ENCODE measurements at regions not wholly inside any gene's neighbourhood (a gene's known extent, or its start where the extent isn't known, plus 50 kb on each side); places are given as distances from the start of the nearest gene placed in this dataset.

DNA sequence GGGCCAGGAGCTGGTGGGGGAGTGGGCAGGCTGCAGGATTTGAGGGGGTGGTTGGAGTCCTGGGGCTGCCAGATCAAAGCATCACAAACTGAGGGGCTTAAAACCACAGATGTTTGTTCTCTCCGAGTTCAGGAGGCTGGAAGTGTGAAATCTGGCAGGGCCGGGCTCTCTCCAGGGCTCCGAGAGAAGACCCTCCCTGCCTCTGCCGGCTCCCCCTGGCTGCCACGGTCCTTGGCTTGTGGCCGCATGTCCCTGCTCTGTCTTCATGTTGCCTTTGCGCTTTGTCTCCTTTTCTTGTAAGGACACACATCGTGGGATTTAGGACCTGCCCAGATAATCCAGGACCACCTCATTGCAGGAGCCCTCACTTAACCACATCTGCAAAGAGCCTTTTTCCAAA is 139.8 kb upstream of the GSE1 start:
- no peak for DNase-seq (ENCODE audit: low read depth in 3 of 3)

DNA sequence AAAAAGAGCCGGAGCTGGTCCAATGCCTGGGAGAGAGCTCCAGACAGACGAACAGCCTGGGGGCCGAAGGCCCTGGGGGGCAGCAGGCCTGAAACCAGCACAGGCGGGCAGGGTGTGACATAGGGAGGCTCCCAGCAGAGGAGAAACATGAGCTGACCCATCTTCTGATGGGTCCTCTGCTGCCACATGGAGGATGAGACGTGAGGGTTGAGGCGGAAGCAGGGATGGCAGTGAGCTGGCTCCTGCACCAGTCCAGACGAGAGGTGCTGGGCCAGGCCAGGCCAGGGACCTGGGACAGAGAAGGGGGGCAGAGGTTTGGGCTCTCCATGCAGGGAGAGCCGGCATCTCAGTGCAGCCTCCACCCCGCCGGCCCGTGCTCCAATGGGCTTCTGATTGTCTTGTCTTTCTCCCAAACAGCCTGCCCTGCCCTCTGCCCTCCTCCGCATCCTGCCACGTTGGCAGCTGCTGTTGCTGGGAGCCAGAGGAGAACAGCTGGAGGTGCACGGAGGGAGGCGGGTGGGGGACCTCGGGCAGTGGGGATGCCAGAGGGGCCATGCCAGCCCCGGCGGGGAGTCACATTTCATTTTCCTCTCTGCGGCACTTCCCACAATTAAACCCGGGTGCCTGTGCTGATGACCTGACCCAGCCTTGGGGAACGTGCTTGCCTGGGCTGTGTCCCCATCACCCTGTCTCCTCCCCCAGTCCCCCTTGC is 139.1 kb upstream of the GSE1 start:
- no peak for DNase-seq (ENCODE audit: low read depth in 3 of 3)

GRCh38 chr16:85474621-85475217 is 138.4 kb upstream of the GSE1 start:
- DNase-seq (ENCODE audit: low read depth in 3 of 3) = no peak

DNA sequence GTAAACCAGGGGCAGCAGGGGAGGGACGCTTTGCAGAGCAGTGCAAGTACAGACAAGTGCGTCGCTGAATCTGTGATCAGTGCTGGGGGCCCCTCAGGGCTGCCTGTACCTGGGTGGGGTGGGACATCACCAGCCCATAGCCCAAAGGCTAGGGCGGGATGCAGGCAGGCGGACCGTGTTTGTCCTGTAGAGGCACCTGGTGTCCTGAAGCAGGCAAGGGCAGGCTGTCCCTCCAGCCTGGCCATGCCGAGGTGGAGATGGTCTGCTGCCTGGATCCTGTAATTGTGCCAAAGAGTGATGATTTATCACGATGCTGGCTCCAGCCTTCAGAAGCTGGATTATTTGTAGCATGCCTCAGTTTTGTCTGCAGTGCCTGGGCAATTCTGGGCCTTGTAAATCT is 137.9 kb upstream of the GSE1 start:
- no peak for DNase-seq (ENCODE audit: low read depth in 3 of 3)

DNA sequence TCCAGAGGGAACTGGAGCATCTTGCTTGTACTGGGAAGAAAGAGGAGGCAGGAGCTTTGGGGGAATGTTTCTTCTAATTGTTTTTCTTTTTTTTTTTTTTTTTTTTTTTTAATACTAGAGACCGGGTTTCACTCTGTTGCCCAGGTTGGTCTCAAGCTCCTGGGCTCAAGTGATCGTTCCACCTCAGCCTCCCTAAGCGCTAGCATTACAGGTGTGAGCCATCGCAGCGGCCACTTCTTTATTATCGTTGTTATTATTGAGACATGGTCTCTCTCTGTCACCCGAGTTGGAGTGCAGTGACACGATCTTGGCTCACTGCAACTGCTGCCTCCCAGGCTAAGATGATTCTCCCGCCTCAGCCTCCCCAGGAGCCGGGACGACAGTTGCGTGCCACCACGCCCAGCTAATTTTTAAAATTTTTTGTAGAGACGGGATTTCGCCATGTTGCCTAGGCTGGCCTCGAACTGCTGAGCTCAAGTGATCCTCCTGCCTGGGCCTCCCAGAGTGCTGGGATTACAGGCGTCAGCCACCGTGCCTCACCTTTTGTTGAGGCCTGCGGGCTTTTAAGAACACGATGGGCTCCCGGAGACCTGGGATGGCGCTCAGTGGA is 137.3 kb upstream of the GSE1 start:
- no peak for DNase-seq (ENCODE audit: low read depth in 3 of 3)

GRCh38 chr16:85476389-85476788 is 136.7 kb upstream of the GSE1 start:
- no peak for DNase-seq (ENCODE audit: low read depth in 3 of 3)

DNA sequence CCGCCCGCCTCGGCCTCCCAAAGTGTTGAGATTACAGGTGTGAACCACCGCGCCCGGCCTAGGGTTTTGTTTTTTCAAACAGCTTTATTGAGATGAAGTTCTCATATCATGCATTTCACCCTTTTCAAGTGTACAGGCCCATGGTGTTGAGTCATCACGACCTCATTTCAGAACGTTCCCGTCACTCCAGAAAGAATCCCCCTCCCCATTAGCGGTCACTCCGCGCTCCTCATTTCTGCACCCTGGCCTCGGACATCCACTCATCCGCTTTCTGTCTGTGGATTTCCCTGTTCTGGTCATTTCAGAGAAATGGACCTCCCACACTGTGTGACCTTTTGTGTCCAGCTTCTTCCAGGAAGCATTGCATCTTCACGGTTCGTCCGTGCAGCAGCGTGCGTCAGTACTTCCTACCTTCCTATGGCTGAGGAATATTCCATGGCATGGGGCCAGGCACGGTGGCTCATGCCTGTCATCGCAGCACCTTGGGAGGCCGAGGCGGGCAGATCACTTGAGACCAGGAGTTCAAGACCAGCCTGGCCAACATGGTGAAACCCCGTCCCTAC is 135.2 kb upstream of the GSE1 start:
- DNase-seq (ENCODE audit: low read depth in 3 of 3) = no peak

GRCh38 chr16:85479972-85480726 is 133.0 kb upstream of the GSE1 start:
- no peak for DNase-seq (ENCODE audit: low read depth in 3 of 3)

GRCh38 chr16:85480727-85481101 is 132.4 kb upstream of the GSE1 start:
- no peak for DNase-seq (ENCODE audit: low read depth in 3 of 3)

GRCh38 chr16:85481206-85481605 is 131.9 kb upstream of the GSE1 start:
- no peak for DNase-seq (ENCODE audit: low read depth in 3 of 3)

DNA sequence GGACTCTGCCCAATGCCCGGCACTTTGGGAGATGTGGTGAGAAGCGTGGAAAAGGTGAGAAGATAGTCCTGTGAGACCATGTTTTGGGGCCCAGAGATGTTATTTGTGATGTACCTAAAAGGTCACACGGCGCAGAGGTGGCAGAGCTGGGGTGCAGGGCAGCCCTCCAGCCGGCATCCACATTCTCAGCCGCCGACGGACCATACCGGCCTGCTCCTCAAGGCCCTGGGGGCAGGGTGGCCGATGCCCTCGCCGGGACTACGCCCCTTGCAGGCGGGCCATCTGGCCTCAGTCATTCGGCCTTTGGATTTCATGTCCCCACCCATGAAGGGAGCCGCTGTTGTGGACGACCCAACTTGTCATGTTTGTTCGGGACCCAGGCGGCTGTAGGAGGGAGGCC is 131.4 kb upstream of the GSE1 start:
- DNase-seq (ENCODE audit: low read depth in 3 of 3) = no peak

DNA sequence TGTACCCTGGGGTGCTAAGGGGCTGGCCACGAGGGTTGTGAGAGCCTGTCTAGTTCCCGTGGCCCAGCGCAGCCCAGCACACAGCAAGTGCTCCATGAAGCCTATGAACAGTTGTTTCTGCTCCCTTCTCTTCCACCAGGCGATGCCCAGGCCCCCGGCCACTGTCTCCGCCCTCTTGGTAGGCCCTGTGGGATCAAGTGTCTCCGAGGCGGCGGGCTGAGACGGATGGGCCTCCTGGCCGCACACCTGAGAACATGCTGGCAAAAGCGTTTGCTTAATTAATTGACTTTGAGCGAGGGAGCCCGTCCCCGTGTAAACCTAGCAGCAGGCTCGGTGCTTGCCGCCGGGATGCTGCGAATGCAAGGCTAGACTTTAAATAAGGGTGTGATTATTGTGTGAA is 129.7 kb upstream of the GSE1 start:
- DNase-seq (ENCODE audit: low read depth in 3 of 3) = no peak

DNA sequence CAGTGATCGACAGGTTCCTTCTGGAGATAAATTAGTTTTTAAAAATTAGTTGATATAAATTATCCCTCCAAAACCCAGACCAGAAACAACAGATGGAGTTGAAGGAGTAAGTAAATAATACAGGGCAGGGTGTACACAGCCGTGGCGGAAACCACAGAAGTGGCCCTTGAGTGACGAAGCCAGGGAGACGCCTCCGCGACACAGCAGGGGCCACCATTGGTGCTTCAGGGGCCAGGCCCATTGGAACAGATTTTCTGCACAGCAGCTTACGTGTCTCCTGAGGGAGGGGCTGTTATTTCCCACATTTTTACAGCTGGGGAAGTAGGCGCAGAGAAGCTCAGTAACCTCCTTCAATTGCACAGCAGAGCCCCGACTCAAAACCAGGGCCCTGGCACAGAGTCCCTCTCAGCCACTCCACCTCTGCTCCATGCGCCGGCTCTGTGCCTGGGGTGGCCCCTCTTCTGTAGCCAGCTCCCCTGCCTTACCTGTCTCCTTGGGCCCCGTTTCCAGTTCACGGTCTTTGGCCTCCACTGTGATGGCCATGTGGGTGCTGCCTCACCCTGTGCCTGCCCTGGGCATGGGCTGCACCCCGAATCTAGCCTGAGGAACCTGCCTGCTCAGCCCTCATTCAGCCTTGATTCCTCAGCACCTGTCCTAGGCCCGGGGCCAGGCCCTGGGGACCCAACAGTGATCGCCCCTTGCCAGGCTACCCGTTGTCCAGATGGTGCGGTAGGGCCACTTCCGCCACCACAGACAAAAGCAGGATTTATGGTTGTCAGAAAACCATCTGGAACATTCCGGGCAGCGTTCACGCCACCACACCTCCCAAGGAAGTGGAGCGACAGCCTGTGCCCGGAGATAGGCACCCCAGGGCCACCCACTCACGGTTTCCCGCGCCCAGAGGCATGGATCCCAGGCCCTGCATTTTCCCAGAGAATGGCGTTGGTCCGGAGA is 128.5 kb upstream of the GSE1 start:
- no peak for DNase-seq (ENCODE audit: low read depth in 3 of 3)

- no peak for DNase-seq (ENCODE audit: low read depth in 3 of 3)
These were observed 127.7 kb upstream of the GSE1 start for GRCh38 chr16:85485379-85485778.

DNA sequence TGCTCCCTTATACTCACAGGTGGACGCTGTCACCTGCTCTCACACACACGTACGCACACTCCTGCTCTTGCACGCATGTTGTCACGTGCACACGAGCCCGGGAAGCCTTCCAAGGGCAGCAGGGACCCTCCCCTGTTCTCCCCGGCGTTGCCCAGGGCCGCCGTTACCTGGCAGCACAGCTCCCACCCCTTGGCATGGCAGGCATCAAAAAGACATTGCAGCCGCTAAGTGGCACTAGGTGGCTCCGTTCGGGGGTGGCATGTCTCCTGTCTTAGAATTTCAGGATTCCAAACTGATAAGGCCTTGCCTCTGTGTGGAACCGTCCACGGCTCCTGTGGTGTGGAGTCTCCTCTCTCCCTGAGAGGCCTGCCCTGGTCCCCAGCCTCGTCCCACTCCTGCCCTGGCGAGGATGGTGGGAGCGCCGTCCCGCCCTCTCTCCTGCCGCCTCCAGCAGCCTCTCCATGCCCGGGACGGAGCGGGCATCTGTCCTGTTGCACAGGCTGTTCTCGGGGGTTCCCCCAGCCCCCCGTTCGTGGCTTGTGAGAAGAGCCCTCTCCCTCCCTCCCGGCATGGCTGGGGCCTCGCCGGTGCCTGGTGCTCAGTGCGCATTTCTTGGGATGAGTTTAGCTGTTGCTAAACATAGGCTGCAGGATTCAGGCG is 126.7 kb upstream of the GSE1 start:
- no peak for DNase-seq (ENCODE audit: low read depth in 3 of 3)

GRCh38 chr16:85488414-85488813 is 124.7 kb upstream of the GSE1 start:
- DNase-seq (ENCODE audit: low read depth in 3 of 3) = no peak

GRCh38 chr16:85490407-85491057 is 122.6 kb upstream of the GSE1 start:
- DNase-seq (ENCODE audit: low read depth in 3 of 3) = no peak

DNA sequence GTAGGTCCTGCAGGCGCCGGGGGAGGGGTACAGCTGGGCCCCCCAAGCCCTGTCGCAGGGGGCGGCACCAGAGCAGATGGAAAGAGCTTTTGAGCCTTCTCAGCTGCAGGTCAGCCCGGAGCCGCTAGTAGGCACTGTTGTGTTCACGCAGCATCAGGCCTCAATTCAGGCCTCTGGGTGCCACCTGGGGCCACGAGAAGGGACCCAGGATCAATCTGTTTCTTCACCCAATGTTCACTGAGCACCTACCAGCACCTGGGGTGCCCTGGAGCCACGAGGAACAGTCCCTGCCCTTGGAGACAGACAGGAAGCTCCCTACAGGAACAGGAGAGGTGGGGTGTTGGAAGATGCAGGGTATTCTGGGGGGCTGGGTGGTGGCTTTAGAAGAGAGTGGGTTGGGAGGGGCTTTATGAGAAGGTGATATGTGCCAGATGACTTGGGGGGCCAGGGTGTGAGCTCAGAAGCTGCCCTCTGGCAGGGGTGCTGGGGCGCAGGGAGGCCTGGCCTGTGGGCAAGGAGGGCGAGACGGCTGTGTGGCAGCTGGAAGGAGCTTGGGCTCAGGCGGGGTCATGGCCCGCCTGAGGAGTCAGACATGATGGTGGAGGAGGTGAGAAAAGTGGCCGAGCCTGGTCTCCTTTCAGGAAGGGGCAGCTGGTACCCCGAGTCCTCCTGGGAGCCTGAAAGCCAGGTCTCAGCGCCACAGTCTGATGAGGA is 121.9 kb upstream of the GSE1 start:
- peak; percentile 8 to 32 (median 14) for DNase-seq (ENCODE audit: low read depth in 3 of 3)

DNA sequence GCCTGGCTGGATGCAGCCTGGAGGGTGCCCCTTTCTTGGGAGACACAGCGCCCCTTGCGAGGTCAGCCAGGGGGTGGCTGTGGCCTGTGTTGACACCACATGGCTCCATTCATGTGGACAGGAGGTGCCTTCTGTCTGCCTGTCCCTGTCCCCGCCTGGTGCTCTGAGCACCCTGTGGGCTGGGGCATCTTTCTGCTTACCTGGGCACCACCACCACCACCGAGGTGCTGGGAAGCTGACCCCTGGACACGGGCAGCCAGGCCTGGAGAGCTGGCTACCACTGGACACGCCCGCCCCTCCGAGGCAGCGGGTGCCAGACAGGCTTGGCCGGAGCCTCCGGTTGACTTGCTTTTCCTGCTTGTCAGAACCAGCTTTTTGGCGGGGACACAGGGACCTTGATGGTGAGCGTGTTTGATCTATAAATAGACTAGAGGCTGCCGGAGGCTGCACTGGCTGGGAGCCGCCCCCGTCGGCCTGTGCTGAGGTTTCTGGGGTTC is 121.3 kb upstream of the GSE1 start:
- no peak for DNase-seq (ENCODE audit: low read depth in 3 of 3)

Data from stimulated activated CD4-positive, alpha-beta T cell treated with anti-CD3 and anti-CD28 coated beads, TNF-alpha, amount 100 ng/mL, for 48 hours (primary cell).